ENCODE measurements at regions not wholly inside any gene's neighbourhood (a gene's known extent, or its start where the extent isn't known, plus 50 kb on each side); places are given as distances from the start of the nearest gene placed in this dataset.
"Not testable (repeated sequence)": the region's sequence is repeated elsewhere in the genome, so short reads cannot be mapped to it uniquely, and the experiment has no call there.

DNA sequence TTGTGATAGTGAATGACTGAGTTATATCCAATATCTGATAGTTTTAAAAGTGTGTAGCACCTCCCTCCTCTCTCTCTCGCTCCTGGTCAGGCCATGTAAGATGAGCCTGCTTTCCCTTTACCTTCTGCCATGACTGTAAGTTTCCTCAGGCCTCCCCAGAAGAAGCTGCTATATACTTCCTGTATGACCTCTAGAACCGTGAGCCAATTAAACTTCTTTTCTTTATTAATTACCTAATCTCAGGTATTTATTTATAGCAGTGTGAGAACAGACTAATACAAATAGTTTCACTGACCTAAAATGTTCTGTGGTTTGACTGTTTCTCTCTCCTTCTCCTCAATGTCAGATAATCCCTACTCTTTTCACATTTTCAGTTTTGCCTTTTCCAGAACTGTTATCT, 321.3 kb upstream of the MBL2 start:
- intact Hi-C loops (cut with micrococcal nuclease) = no loop called here

DNA sequence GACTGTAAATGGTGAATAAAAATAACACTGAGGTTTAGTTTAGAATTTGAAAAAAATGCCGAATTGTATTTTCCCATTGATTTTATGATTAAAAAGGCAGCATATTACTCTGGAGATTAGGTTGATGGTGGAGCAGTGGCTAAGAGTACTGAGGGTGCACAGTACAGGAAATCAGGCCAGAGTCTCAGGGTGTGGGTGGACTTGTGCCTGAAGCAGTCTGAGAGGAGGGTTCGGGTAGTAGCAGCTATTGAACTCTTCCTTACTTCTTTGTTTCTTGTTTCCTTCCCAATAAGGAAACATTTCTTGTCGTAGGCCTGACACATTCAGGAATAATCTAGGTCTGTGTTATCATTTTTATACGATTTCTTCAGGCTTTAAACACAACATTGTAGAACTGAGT, 319.0 kb upstream of the MBL2 start:
- intact Hi-C loops (cut with micrococcal nuclease) = no loop called here

DNA sequence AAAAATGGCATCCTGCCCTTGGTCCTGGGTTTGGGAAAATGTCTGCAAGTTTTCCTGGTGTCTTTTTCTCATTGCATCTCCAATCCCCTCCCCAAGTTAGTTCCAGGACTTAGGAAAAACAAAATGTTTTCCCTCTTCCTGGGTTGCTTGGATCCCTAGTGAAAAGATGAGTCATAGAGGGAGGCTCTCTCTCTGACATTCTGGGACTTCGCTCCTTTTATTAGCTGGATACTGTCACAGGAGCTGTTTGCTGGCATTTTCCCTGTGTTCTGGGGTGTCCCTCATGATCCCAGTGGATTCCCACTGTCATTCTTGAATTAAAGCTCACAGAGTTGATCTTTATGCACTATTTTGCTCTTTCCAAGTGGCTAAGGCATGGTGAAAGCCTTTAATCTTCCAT, 316.4 kb upstream of the MBL2 start:
- intact Hi-C loops (cut with micrococcal nuclease) = no loop called here

DNA sequence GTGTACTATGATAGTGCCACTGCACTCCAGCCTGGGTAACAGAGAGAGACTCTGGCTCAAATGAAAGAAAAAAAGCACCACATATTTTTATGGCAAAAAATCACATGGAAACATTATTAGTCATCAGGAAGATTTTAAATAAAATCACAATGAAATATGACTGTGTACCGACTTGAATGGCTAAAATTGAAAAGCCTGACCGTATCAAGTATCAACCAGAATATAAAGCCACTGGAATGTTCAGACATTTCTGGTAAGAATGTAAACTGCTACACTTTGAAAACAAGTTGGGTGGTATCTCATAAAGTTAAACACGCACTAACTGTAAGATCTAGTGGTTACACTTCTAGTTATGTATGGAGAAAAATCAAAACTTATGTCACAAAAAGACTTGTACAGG, 306.7 kb upstream of the MBL2 start:
- intact Hi-C loops (cut with micrococcal nuclease) = no loop called here

DNA sequence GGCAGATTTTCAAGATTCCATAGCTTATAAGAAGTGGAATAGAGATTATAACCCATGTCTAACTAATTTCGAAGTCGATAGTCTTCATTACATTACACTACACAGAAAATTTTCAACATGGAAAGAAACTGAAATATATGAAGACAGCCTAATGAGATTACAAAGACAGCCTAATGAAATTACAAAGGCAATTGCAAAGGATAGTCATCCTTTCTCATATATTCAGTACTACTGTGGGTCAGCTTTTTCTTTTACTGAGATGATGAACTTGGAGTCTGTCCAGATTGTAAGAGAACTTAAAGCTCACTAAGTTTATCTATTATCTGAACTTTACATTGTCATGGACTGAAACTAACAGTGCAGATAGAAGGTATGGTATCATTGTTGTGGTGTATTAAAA, 304.4 kb upstream of the MBL2 start:
- intact Hi-C loops (cut with micrococcal nuclease) = no loop called here

DNA sequence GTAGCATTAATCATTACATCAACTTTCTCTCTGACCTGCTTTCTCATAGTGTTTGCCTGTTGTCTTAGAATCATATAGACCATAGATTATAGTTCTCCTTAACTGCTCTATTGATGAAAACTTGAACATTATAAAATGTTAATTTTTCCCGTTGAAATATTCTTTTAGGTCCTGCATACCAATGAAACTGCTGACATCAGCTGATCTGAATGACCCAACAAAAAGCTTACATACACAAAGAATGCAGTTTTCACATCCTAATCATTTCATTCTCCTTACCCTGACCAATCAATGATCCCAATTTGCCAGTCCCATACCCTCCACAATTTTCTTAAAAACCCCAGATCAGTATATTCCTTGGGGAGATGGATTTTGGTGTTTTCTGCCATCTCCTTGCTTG, 302.9 kb upstream of the MBL2 start:
- intact Hi-C loops (cut with micrococcal nuclease) = no loop called here

DNA sequence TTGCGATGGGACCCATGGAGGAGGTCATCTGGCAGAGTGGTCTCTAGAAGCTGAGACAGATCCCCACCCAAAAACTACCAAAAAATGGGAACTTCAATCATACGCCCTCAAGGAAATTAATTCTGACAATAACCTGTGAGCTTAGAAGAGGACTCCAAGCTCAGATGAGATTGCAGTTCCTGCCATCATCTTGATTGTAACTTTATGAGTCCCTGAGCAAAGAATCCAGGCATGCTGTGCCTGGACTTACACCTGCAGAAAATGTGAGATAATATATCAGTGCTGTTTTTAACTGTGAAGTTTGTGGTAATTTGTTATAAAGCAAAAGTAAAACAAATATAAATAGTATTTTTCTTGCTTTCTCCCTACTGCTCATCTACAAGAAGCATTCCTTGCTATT, 299.6 kb upstream of the MBL2 start:
- intact Hi-C loops (cut with micrococcal nuclease) = no loop called here

DNA sequence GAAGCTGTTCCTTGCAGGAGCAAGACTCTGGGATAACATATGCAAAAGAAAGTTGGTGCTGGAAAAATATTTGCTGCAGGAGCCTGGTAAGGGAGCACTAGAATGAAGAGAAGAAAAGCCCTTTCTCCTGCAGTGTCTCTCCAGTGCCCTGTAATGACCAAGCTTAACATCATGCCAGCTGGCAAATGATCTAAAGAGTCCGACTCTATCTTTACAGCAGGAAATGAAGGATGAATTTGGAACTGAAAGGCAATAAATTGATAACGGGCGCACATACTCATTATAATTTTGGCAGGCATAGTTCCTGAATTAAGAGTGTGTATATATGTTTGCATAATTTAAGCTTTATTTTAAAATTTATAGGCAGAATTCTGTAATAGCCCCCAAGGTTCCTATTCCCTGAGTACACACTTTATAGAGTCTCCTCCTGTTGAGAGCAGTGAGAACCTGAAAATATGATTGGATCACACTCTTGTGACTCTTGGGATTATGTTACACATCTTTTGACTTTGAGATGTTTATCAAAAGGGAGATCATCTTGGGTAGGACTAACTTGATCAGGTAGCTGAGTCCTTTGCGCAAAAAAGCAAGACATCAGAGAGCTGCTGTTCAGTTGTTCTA, 299.0 kb upstream of the MBL2 start:
- intact Hi-C loops (cut with micrococcal nuclease) = no loop called here

DNA sequence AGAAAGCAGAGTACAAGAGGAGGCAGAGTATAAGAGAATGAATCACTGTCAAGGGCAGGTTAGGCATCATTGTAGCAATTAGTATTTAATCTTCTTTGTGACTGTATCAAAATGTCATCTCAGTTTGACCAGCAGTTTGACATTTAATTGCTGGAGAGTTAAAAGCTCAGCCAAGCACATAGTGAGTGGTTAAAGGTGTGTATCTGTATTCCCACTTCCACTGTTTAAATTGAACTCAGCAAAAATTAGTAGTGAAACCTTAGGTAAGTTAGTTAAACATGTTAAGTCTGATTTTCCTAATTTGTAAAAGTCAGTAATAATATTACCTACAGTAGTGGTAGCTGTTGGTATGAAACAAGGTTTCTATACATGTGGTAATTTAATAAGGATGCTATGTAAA, 296.4 kb upstream of the MBL2 start:
- intact Hi-C loops (cut with micrococcal nuclease) = loop anchor here (10.0 kb wide), 1 partner anchor 66 kb away; no protein-coding TSS in a partner anchor

DNA sequence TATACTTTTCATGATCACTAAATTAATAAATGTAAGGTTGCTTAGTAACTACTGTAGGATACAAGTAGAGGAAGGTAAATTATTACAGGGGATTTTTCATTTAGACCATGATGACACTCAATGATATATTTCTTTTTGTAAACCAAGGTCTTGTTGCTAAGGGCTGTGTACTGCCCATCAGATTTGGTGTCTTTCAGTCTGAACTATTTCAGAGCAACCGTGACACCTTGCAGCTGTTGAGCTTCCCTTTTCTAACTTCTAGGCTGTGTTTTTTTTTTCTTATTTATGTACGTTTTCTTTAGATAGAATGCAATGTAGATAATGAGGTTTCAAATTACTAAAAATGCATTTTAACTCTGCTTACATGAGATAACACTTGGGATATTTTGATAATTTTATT, 292.0 kb upstream of the MBL2 start:
- intact Hi-C loops (cut with micrococcal nuclease) = loop anchor here (10.0 kb wide), 1 partner anchor 70 kb away; no protein-coding TSS in a partner anchor

DNA sequence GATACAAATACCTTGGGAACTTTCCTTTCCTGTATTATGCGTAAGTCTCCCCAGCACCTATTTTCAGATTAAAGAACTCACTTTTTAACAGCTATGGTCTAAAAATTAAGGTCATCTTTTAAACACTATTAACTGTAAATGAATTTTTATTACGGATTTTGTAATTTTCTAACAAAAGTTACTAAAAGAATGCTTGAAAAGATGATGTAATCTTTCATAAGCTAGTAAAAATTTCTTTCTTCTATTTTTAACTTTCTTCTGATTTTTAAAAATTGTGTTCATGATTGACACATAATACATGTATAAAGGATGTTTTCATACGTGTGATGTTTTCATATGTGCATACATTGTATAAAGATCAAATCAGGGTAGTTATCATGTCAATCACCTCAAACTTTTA, 291.2 kb upstream of the MBL2 start:
- intact Hi-C loops (cut with micrococcal nuclease) = loop anchor here (10.0 kb wide), 1 partner anchor 71 kb away; no protein-coding TSS in a partner anchor

DNA sequence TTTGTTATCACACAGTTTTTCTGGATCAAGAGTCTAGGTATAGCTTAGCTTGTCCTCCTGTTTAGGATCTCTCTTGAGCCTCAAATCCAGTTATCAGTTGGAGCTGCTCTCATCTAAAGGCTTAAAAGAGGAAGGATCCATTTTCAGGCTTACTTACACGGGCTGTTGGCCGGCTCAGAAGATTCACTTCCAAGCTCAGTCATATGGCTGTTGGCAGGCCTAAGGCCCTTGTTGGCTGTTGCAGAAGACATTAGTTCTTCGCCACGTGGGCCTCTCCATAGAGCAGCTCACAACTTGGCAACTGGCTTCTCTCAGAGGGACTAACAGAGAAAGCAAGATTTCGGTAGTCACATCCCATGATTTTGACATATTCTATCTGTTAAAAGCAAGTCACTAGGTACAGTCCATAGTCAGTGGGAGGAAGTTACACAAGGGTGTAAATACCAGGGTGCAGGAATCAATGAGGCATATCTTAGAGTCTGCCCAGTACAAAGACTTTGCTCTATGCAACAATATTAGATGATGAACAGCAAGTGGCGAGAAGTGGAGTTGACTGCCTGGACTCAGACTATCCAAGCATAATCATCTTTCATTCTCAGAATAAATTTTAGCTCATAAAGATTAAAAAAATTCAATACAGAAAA, 280.1 kb upstream of the MBL2 start:
- intact Hi-C loops (cut with micrococcal nuclease) = no loop called here

DNA sequence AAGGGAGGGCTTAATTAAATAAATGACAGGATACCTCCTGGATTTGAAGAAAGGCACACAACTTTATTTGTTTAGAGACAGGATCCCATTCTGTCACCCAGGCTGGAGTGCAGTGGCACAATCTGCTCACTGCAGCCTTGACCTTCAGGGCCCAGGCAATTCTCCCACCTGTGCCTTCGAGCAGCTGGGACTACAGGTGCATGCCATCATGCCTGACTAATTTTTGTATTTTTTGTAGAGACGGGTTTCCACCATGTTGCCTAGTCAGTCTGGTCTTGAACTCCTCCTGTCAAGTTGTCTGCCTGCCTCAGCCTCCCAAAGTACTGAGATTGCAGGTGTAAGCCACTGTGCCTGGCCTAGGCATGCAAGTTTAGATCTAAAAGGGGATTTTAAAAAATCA, 272.7 kb upstream of the MBL2 start:
- intact Hi-C loops (cut with micrococcal nuclease) = no loop called here

DNA sequence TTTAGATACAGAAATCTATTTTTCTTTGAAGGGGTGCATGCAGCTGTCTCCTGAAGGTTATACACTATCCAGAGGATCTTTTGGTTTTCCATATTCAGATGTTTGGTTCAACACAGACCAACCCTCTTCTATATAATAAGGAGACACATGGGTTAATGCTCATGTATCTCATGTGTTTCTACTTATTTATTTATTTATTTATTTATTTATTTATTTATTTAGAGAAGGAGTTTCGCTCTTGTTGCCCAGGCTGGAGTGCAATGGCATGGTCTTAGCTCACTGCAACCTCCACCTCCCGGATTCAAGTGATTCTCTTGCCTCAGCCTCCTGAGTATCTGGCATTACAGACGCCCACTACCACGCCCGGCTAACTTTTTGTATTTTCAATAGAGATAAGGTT, 263.2 kb upstream of the MBL2 start:
- intact Hi-C loops (cut with micrococcal nuclease) = not testable (repeated sequence)

DNA sequence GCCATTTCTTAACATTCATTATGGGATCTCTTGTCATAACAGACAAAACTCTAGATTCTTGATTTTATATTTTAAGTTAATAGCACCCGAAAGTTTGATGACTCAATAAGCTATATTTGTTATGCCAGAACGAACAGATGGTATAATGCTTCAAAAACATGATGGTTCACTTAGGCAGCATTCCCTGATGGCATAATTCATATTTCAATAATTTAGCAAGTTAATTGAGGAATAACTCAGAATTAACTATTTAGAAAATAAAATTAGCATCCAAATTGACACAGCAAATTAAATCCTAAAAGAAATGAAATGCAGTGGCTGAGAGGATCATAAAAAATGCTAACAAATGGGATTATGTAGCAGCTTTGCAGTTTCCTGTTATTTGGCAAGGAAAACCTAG, 260.8 kb upstream of the MBL2 start:
- intact Hi-C loops (cut with micrococcal nuclease) = no loop called here

DNA sequence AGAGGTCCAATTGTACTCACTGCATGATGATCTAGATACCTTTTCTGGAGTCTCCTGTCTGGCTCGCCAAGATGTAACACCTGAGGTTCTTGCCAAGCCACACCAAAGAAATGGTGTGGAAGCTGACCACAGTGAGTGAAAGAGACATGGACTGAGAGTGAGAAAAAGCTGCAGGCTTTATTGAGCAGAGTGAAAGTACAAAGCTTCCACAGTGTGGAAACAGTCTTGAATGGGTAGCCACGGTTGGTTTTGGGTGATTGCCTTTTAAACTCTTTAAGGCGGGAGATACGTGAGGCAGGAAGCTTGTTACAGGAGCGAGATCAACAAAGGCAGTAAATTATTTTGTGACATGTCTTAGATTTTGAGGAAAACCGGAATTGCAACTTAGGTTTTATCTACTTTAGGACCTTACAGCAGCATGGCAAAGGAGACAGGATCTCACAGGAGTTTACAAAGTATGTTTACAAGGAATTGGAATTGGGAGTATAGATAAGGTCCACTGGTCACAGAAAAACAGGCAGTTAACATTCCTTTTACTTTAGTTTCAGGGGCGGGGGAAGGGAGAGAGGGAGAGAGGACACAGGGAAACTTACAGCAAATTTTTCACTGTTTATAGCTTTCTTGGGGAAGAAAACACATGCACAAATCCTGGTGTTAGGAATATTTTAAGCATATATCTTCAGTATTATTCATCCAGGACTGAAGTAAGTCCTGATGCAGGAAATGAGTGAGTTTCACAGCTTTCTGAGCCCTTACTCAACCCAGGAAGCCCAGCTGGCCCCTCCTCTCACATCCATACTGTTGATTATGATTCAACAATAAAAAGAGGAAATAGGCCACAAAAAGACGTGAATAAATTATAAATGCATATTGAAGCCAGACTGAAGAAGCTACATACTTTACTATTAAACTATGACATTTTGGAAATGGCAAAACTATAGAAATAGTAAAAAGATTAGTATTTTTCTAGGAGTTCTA, 257.6 kb upstream of the MBL2 start:
- intact Hi-C loops (cut with micrococcal nuclease) = not testable (repeated sequence)

DNA sequence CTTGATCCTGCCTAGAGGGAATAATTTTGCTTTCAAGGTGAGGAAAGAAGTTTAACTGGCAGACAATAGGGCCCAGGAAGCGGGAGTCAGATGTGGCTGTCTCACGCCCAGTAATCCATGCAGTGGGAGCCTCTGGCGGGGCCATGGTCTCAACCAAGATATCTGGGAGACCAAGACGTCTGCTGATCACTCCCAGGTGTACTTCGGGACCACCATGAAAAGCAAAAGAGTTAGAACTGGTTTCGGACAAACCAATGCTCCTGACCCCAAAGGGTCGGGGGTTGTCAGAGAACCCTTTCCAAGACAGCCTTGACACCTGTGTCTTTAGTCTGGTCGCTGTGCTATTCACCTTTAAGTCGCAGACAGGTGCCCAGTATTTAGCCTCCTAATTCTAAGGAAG, 256.9 kb upstream of the MBL2 start:
- intact Hi-C loops (cut with micrococcal nuclease) = no loop called here

DNA sequence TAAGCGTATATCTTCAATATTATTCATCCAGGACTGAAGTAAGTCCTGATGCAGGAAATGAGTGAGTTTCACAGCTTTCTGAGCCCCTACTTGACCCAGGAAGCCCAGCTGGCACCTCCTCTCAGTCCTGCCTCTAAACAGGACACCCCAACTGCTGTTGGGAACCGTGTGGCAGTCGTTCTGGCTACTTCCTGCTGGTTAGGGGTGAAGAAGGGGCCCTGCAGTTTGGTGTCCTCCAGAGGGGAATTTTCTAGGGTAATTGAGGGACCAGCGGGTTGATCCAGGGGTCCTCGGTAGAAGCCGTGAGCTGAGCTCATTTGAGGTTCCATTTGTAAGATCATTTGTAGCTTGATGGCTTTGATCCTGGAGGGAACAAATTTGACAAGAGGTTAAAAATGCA, 253.2 kb upstream of the MBL2 start:
- intact Hi-C loops (cut with micrococcal nuclease) = not testable (repeated sequence)

DNA sequence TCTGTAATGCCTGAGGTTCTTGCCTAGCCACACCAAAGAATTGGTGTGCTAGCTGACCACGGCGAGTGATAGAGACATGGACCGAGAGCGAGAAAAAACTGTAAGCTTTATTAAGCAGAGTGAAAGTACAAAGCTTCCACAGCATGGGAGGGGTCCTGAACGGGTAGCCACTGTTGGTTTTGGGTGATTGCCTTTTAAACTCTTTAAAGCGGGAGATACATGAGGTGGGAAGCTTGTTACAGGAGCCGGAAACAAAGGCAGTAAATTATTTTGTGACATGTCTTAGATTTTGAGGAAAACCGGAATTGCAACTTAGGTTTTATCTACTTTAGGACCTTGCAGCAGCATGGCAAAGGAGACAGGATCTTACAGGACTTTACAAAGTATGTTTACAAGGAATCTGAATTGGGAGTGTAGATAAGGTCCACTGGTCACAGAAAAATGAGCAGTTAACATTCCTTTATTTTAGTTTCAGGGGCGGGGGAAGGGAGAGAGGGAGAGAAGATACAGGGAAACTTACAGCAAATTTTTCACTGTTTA, 252.7 kb upstream of the MBL2 start:
- intact Hi-C loops (cut with micrococcal nuclease) = no loop called here

DNA sequence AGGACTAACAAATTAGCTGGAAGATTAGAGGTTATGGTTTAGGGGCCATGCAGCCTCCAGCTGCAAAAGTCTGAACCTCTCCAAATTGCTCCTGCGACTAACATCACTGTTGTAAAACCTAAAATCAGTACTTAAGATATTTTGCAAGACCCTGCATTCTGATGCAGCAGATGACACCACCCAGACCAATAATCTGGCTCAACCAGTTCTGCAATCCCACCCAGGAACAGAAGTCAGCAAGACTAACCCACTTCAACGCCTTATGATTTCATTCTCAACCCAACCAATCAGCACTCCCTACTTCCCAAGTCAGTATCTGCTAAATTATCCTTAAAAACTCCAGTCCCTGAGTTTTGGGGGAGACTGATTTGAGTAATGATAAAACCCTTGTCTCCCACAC, 250.8 kb upstream of the MBL2 start:
- intact Hi-C loops (cut with micrococcal nuclease) = no loop called here

DNA sequence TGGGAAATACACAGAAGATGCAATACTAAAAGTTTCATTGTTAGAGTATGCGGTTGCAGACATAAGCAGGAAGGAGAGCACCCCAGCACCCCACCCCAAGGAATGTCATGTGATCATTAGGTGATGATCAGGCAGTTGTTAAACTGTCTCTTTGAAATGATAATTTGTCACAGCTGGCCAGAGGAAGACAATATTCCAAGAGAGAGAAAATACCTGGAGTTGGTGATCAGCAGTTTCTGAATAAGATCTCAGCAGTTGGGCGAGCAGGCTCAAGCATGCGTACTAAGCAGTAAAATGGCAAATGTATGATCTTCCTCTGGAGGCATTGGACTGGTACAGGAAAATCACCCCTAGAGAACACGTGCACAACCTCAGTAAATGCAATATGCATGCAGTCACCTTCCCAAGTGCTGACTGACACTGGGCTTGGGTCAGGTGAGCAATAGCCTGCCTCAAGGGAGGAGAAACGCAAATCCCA, 250.1 kb upstream of the MBL2 start:
- intact Hi-C loops (cut with micrococcal nuclease) = no loop called here

Data from T-helper 2 cell treated with Interferon-gamma antibody and Interleukin-4, amounts not matched to agents 100 ng/mL and 5 ng/mL, for 36 hours (primary cell).